HG03108 (cell line): ENCODE measurements at regions not wholly inside any gene's neighbourhood (a gene's known extent, or its start where the extent isn't known, plus 50 kb on each side); places are given as distances from the start of the nearest gene placed in this dataset.

Experiments used
- ATAC-seq: cut with Tn5 transposase; IDR thresholded peaks from one replicate; pipeline ENCODE4 v1.9.1; 2021; ENCODE audit warnings: moderate library complexity; ENCODE audit not compliant: unreplicated experiment

GRCh38 chr20:59403261-59403961, 103.0 kb downstream of the EDN3 start:
- ATAC-seq = no peak

GRCh38 chr20:59403962-59404314, 103.5 kb downstream of the EDN3 start:
- no peak for ATAC-seq

GRCh38 chr20:59404749-59405148, 104.3 kb downstream of the EDN3 start:
- ATAC-seq = no peak

GRCh38 chr20:59405226-59406200, 105.1 kb downstream of the EDN3 start:
- ATAC-seq = no peak

GRCh38 chr20:59406446-59406845, 106.0 kb downstream of the EDN3 start:
- no peak for ATAC-seq

- ATAC-seq = no peak
These were observed 110.8 kb downstream of the EDN3 start for GRCh38 chr20:59411170-59411569.

- no peak for ATAC-seq
These were observed 111.2 kb downstream of the EDN3 start for GRCh38 chr20:59411589-59411988.

GRCh38 chr20:59412181-59412580, 111.8 kb downstream of the EDN3 start:
- ATAC-seq = no peak

- no peak for ATAC-seq
These were observed 112.5 kb downstream of the EDN3 start for GRCh38 chr20:59412875-59413284.

GRCh38 chr20:59413326-59413865, 113.0 kb downstream of the EDN3 start:
- ATAC-seq = no peak

- ATAC-seq = no peak
These were observed 114.7 kb downstream of the EDN3 start for GRCh38 chr20:59414936-59415623.

- no peak for ATAC-seq
These were observed 116.5 kb downstream of the EDN3 start for GRCh38 chr20:59416916-59417315.

GRCh38 chr20:59421089-59421488, 120.7 kb downstream of the EDN3 start:
- ATAC-seq = no peak

GRCh38 chr20:59421920-59422637, 121.7 kb downstream of the EDN3 start:
- ATAC-seq = no peak

GRCh38 chr20:59422872-59423544, 122.6 kb downstream of the EDN3 start:
- no peak for ATAC-seq

GRCh38 chr20:59424976-59425375, 124.6 kb downstream of the EDN3 start:
- ATAC-seq = no peak

GRCh38 chr20:59425572-59425971, 125.2 kb downstream of the EDN3 start:
- ATAC-seq = no peak

- ATAC-seq = no peak
These were observed 127.6 kb downstream of the EDN3 start for GRCh38 chr20:59428006-59428405.

- no peak for ATAC-seq
These were observed 128.2 kb downstream of the EDN3 start for GRCh38 chr20:59428441-59429205.
